Neutrophil (primary cell): ENCODE measurements at regions not wholly inside any gene's neighbourhood (a gene's known extent, or its start where the extent isn't known, plus 50 kb on each side); places are given as distances from the start of the nearest gene placed in this dataset.

Source experiments
- H3K27ac ChIP-seq: fragments of 200-600 bp; sonication (generic); 2 replicates; pipeline ENCODE4 v1.5.1; 2016; ENCODE audit warnings: mild to moderate bottlenecking, moderate library complexity
- H3K27me3 ChIP-seq: fragments of 200-600 bp; sonication (generic); 2 replicates; pipeline ENCODE4 v1.6.0; 2016; ENCODE audit warnings: mild to moderate bottlenecking
- H3K36me3 ChIP-seq: fragments of 200-600 bp; sonication (generic); 2 replicates; pipeline ENCODE4 v1.5.1; 2017
- H3K4me1 ChIP-seq, 2 experiments: fragments of 200-600 bp in 1 of 2; sonication (generic) in 1 of 2; 1 replicate in 1 of 2; 2 replicates in 1 of 2; pipeline versions ENCODE4 v1.5.1 to v1.6.1; 2013 to 2016; ENCODE audit warnings: low read depth in 1 of 2, low read length in 1 of 2, mild to moderate bottlenecking in 1 of 2, moderate library complexity in 1 of 2; ENCODE audit not compliant: control insufficient read depth in 1 of 2, insufficient read depth in 1 of 2
- H3K4me3 ChIP-seq, 2 experiments: fragments of 200-600 bp in 1 of 2; sonication (generic) in 1 of 2; 1 replicate in 1 of 2; 2 replicates in 1 of 2; pipeline ENCODE4 v1.5.1; 2013 to 2016; ENCODE audit warnings: low read depth in 1 of 2, low read length in 1 of 2, mild to moderate bottlenecking in 1 of 2, moderate library complexity in 1 of 2
- H3K9me3 ChIP-seq: fragments of 200-600 bp; sonication (generic); 2 replicates; pipeline ENCODE4 v1.5.1; 2016
- CTCF ChIP-seq: fragments of 200-600 bp; sonication (generic); IDR thresholded peaks from 2 replicates; pipeline ENCODE4 v1.5.1; 2016; ENCODE audit warnings: antibody characterized with exemption

- H3K9me3 ChIP-seq = no peaks in the 10 kb centered on the region
- TF ChIP-seq CTCF = no peak
- H3K27ac ChIP-seq = no peak overlapping the region
- H3K36me3 ChIP-seq = no peaks in the 10 kb centered on the region
- no peaks in the 10 kb centered on the region for H3K27me3 ChIP-seq
- H3K4me1 ChIP-seq = no peaks in the 10 kb centered on the region
- no peak overlapping the region for H3K4me3 ChIP-seq
Measured at GRCh38 chr15:55005679-55006078, 191.1 kb downstream of the RSL24D1 start.

GRCh38 chr15:55003965-55004873 is 192.5 kb downstream of the RSL24D1 start:
- Histone ChIP-seq H3K27me3 (no peaks in the 10 kb centered on the region), H3K36me3 (no peaks in the 10 kb centered on the region), H3K27ac (no peak overlapping the region), H3K4me3 (no peak overlapping the region), H3K9me3 (no peaks in the 10 kb centered on the region), H3K4me1 (no peaks in the 10 kb centered on the region)
- no peak for TF ChIP-seq CTCF

- no peaks in the 10 kb centered on the region for H3K27me3 ChIP-seq
- H3K27ac ChIP-seq = no peak overlapping the region
- H3K36me3 ChIP-seq = no peaks in the 10 kb centered on the region
- H3K4me3 ChIP-seq = no peak overlapping the region
- TF ChIP-seq CTCF = no peak
- no peaks in the 10 kb centered on the region for H3K9me3 ChIP-seq
- no peaks in the 10 kb centered on the region for H3K4me1 ChIP-seq
Measured at GRCh38 chr15:54998661-54999060, 198.1 kb downstream of the RSL24D1 start.

- no peaks in the 10 kb centered on the region for H3K27me3 ChIP-seq
- no peaks in the 10 kb centered on the region for H3K4me1 ChIP-seq
- TF ChIP-seq CTCF = no peak
- H3K4me3 ChIP-seq = no peak overlapping the region
- H3K36me3 ChIP-seq = no peaks in the 10 kb centered on the region
- H3K27ac ChIP-seq = no peak overlapping the region
- H3K9me3 ChIP-seq = no peaks in the 10 kb centered on the region
Measured at GRCh38 chr15:54990793-54991192, 205.9 kb downstream of the RSL24D1 start.

- Histone ChIP-seq H3K27me3 (no peaks in the 10 kb centered on the region), H3K9me3 (no peaks in the 10 kb centered on the region), H3K27ac (no peak overlapping the region), H3K4me3 (no peak overlapping the region), H3K36me3 (no peaks in the 10 kb centered on the region), H3K4me1 (no peaks in the 10 kb centered on the region)
- TF ChIP-seq CTCF = no peak
Measured at GRCh38 chr15:54987881-54988280, 208.9 kb downstream of the RSL24D1 start.
